Activated CD8-positive, alpha-beta memory T cell treated with anti-CD3 and anti-CD28 coated beads, Interleukin-2, amount 50 U/mL, for 24 hours (primary cell): ENCODE measurements at regions not wholly inside any gene's neighbourhood (a gene's known extent, or its start where the extent isn't known, plus 50 kb on each side); places are given as distances from the start of the nearest gene placed in this dataset.

Experiments used
- DNase-seq: peaks from one replicate; pipeline ENCODE4 v3.0.0-alpha.2; 2020; ENCODE audit errors: extremely low read depth

DNA sequence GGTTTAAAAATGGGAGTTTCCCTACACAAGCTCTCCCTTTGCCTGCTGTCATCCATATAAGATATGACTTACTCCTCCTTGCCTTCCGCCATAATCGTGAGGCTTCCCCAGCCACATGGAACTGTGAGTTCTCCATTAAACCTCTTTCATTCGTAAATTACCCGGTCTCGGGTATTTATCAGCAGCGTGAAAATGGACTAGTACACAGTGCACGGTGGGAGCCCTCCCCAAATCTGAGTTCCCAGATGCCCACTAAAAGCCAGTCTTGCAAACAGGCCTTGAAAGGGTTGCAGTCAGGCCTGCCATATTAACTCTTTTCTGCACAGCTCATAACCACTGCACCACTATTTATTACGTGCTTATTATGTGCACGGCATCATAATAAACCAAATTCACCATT is 400.9 kb downstream of the PRDM2 start:
- no peak for DNase-seq

DNA sequence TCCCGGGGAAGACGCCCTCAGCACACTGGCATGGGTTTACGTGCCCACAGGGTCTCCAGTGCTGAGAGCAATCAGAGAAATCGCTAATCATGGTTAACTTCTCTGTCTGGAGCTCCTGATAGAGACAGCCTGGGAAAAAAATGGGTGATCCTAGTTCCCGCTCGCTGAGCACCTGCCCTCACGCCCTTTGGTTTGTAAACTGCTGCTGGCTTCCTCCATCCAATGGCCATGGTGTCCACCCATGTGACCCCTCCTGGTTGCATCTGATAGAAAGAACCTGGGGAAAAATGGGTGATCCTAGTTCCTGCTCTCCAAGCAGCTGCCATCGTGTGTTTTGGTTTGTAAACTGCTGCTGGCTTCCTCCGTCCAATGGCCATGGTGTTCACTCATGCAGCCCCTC is 402.2 kb downstream of the PRDM2 start:
- no peak for DNase-seq

DNA sequence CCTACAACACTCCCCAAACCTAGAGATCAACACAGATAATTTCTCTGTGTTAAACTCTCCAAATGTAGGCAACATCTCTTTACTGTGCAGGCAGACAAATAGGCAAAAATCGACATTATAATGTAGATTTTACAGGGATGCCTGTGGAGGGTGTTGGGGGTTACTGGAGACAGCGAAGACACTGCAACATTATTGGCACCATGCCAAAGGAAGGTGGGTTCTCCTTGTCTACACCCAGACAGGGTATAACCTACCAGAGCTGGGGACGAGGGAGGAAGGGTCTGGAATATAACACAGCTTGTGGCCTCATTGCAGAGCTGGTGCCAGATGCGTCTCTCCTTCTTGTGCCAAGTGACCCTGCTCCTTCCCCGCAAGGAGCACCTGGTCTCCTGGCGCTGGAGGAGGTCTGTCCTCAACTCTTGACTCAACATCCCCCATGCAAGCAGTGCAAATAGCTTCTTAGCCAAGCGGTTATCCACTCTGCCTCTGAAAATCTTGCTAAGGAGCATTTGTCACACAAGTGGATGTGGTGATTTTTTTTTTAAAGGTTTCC is 404.0 kb downstream of the PRDM2 start:
- no peak for DNase-seq

DNA sequence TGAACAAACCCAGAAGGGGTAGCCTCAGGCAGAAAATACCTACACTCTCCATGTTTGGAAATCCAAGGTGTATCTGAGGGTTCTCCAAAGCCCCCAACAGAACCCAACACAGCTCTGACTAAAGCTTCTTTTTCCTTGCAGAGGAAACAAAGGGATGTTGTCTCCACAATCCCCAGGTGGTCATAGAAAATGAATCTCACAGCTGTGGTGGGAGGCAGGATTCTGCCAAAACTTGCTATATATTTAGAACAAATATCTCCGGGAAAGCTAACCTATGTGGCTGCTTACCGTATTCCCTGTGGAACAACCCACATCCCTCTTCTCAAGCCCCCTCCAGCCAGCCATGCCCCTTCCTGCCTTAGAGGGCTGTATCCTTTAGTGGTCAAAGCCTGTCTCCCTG is 406.1 kb downstream of the PRDM2 start:
- DNase-seq = no peak

DNA sequence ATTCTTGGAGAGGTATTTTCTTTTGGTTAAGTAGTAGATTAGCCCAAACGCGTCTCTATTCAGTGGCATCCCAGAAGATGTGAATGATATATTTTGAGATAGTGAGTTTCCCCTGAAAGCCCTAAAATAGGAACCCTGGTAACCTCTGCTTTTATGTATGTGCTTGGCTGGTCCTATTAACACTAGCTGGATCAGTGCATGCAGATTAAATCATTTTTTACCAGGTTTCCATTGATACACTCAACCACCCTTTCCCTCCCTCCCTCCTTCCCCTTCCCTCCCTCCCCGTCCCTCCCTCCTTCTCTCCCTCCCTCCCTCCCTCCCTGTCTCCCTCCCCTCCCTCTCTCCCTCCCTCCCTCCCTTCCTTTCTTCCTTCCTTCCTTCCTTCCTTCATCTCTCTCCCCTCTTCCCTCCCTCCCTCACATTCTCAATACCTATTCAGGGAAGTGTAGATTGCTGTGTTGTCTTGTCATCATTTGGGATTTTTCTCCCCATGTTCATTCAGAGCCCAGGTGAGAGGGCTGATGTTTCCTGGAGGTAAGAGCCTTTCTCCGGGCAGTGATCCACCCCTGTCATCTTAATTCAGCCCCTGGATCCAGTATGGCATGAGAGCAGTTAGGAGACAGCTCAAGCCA is 406.8 kb downstream of the PRDM2 start:
- DNase-seq = no peak

DNA sequence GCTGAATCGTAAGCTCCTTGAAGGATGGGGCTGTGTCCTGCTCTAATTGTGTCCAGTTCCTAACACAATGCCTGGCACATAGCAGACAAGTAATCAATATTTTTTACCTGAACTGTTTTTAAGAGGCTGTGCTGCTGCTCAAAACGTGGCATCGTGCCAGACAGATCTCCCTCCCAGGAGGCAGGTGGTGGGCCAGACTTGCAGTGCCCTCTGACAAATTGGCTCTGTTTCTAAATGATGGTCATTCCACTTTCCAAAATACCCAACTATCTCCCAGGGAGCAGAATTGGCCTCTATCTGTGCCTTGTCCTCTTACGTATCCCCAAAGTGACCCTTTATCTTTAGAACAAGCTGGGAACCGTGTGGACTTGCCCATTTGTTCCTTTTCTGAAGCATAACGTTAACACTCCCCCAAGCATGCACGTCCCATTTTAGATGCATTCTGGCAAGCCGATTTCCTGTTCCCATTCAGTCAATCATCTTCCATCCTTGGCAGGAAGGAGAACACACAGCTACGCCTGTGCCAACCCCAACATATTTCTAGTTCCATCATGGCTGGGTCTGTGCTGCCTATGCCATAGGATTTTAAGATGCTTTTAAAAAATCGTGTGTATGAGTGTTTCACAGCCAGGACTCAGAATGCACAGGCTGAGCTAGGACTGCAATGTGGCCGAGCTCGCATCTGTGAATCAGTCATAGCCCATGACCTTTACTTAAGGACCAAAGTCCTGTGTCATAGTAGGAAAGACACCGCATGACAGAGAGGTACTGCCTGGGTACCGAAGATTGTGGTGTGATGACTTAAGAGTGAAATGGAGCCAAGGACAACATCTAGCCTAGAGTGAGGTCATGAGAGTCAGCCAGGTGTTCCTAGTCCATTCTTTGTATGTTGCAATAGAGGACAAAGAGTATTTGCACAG is 408.6 kb downstream of the PRDM2 start:
- no peak for DNase-seq

DNA sequence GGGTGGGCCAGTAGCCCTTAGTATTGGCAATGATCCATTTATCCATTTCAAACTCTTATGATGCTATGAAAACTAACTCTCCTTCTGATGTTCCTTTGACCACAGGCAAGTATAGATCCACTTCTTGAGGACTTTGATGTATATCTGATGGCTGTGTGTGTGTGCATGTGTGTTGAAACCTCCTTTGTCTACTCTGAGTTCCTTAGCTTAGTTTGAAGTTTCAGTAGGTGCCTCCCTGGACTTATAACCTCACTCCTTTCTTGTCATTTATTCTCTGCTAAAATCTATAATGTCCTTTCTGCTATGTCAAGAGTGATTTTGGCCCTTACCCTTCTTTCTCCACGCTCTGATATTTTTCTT is 409.3 kb downstream of the PRDM2 start:
- no peak for DNase-seq

DNA sequence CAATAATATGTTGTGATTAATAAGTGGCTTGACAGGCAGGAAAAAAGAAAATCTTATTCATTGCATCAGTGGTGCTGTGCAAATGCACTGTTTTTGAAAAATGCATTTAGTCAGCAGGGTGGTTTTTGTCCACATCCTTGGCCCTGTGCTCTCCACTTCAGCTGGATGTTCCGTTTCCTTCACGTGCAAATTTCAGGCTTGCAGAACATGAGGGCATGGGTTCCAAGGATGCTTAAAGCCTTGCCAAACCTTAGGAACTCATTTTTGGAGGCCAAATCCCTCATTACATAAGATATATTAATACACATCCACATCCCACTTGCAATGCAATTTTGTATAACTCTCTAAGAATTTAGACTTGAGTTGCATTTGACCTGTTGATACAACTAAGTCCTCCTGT is 410.1 kb downstream of the PRDM2 start:
- DNase-seq = no peak

DNA sequence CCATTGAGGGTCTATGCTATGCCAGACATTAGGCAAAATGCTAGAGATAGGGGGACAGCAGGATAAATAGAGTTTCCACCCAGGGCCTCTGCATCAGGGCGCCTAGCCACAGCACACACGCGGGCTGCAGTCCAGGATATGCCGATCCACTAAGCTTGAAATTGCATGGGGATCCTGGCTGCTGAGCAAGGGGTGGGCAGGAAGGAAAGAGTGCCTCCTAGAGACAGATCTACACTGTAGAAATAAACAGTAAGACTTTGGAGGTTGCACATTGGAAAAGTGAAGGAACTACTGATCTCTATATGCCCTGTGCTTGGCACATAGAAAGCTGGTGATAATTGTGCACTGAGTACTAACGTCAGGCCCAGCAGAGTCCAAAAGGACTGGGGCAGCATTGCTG is 411.1 kb downstream of the PRDM2 start:
- DNase-seq = no peak

DNA sequence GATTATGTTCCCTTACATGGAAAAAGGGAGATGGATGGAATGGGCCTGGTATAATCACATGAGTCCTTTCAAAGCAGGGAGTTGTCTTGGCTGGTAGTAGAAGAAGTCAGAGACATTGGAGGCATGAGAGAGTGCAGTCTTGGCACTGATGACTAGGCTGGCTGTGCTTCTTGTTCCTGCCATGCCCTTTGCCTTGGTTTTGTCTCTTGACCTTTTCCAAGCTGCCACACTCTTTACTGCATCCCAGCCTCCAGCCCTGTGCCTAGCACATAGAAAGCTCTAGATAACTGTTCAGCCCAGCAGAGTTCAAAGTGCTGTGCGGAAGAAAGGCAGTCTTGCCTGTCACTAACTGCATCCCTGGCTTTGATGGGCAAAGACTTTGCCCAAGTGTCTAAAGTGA is 412.6 kb downstream of the PRDM2 start:
- DNase-seq = no peak

DNA sequence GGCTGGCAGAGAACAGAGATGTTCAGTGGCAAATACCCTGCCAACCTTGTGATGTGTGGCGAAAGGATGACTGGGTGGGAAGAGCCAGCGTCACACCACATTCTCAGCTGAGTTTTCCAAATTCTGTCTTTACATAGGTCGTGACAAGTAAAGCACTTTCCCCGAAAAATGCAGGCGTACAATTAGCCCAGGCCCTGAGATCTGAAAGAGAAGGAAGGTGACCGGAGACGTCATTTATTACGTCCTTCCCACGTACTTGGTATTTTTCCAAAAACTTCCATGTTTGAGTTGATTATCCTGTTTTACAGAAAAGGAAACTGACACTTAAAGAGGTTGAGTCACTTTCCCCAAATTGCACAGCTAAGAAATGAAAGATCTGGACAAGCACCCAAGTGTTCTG is 413.3 kb downstream of the PRDM2 start:
- no peak for DNase-seq

DNA sequence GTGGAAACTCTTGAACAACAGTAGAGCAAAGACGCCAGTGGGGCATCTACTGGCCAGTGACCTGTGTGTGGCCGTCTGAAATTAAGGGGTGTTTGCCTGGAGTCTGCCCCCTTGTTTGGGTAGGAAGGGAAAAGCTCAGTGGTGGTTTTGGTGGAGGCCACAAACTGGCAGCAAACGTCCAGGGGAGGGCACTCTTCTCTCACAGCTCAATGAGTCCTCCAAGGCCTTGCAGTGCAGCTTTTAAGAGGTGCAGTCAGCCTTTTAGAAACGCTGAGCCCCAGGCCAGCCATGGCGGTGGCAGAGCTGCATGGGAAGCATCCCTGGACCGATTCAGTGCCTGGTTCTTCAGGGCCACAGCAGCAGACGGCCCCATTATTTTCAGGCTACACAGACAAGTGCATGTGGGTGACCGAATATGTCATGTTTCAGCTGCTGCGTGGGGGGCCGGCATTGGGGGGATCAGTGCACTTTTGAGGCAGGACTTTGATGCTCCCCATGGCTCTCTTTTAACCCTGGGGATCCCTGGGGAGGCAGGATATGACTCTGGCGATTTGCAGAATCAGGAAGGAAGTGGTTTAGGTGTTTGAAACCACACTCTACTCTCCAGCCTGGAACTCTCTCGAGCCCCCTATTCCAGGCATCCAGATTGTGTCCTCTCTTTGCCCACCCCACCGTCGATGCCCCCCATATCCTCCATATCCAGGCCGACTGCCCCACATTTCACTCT is 414.0 kb downstream of the PRDM2 start:
- DNase-seq = no peak

DNA sequence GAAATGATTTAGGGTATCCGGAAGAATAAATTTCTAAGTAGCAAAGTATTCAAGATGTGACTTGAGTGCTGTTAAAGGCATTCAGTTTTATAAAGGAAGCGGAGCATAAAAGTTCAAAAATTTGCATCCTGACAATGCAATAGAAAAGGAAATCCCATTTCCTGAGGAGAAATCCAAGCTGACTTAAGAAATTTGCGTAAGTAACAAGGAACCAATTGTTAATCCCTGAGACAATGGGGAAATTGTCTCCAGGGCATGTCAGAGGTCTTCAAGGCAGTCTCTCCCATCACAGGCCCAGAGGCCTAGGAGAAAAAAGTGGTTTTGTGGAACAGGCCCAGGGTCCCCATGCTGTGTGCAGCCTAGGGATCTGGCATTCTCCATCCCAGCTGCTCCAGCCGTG is 416.0 kb downstream of the PRDM2 start:
- no peak for DNase-seq

DNA sequence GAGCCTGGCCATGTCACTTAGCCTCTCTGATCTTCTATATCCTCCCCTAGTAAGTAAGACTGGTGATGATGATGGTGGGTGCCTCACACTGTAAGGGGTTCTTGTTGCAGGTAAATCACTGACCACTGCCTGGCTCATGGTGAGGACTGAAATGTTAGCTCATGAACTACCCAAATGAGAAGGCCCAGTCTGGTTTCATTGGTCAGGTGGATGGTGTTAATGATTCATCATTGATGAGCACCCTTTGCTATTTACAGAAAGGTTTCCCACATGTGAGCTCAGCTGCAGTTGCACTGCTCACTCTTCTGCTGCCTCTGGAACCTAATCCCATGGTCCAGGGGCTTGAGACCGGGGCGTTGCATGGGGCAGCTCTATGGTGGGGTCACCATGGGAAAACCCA is 417.7 kb downstream of the PRDM2 start:
- DNase-seq = no peak

DNA sequence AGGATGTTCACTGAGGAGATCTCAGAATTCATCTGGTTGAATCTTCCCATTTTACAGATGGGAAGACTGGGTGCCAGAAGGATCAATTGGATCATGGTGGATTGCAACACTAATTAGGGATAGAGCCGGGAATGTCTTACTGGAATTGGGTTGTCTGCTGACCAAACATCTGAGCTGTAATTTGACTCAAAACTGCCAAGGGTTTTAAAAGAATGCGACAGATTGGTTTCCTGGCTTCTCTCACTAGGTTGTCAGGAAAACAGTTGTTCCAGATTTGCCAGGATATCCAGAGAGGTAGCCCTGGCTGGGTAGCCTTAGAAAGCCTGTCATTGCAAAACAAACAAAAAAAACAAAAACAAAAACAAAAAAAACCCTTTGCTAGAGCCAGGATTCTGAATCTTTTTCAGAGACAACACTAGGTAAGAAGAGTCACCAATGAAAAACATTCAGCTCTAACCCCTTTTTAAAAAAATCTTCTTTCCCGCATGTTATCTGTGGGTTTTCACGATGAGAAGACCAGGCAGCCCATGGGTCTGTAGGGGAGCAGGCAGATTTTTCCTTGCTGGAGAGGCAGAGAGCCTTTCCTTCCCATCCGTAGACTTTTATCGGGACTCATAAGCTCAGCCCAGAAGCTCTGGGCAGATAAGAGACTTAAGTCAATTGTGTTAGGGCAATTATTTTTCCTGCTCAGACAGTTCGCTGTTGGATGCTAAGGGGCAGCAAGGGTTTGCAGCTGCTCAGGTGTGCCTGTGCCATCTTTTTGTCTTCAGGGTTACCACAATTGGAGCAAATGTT is 418.9 kb downstream of the PRDM2 start:
- DNase-seq = no peak

DNA sequence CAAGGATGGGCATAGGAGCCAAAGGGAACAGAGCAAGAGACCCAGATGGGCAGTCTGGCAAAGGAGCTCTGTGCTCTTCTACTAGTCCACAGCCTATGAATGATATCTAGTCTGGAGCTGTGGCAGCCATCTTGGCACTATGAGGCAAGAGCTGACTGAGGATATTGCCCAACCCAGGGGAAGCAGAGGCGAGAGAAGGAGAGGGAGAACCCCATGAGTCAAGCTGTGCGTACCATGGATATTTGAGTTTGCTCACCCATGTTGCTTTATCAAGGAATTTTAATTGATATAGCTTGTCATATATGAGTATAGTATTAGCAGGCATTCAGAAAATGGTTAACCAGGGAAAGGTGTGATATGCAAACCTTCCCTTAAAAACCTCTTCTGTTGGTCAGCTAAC is 420.9 kb downstream of the PRDM2 start:
- no peak for DNase-seq

DNA sequence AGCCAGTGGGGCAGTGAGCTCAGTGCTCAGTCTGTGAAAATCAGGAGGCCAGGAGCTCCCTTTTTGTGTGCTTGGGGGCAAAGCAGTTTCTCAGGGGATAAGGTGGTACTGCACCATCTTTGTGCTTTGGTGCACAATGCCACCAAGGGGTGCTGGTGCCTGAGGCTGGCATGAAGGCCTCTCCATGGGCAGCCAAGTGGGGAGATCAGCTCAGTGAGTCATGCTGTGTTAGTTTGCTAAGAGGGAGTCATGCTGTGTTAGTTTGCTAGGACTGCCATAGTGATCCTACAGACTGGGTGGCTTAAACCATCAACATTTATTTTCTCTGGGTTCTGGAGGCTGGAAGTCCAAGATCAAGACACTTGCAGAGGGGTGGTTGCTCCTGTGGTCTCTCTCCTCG is 428.1 kb downstream of the PRDM2 start:
- DNase-seq = no peak

DNA sequence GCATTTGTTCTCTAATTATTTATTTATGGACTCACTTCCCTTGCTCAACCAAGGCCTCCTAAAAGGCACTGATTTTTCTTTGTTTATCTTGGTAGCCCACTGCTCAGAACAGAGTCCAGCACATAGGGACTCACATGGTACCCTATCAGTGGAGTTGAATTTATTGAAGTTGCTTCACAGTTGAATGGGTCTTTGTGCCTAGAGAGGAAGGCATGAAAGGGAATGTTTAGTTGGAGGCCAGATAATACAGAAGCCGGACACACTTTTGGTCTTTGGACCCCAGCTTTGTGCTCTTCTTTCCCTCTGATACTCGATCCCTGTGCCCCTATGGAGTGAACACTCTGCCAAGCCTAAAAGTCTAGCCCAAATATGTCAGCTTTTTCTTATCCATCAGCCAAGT is 429.0 kb downstream of the PRDM2 start:
- DNase-seq = no peak

DNA sequence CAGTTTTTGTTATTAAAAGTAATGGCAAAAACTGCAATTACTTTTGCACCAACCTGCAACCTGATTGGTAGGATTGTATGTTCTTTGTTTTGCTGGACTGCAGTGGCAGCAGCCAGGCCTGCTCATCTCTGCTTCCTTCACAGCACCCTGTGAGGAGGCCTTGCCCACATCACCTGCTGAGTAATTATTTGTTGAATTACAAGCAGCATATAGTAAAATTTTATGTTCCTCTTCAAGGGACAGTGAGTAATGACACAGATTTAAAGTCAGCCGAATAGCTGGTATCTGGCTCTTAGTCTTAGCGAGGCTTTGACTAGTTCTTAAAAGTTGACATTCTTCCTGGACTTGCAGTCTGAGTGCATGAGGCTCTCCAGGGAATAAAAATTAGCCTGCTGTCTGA is 435.1 kb downstream of the PRDM2 start:
- no peak for DNase-seq

DNA sequence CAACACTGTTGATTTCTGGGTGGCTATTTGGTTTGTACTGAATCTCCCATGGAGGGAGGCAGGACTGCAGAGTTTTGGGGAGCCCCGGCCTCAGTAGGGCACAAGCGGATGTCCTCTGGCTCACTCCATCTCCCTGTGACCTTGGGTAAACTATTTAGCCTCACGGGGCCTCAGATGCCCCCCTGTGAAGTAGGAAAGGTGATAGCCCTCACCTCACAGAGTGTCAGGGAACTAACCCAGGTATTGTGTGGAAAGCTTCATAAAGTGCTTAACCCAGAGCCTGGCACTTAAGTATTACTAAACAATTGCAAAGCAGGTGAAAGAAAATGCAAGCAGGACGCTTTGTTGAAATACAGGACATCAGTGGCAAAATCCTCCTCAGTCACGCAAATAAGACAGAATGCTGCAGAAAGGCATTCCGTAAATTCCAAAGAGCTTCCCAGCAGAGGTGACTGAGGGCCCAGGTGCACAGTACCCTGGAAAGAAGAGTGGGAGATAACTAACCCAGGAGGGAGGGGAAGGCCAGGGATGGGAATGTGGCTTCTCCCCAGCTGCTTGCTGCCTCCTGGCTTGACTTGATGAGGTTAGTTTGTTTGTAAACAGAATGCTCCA is 436.3 kb downstream of the PRDM2 start:
- no peak for DNase-seq

DNA sequence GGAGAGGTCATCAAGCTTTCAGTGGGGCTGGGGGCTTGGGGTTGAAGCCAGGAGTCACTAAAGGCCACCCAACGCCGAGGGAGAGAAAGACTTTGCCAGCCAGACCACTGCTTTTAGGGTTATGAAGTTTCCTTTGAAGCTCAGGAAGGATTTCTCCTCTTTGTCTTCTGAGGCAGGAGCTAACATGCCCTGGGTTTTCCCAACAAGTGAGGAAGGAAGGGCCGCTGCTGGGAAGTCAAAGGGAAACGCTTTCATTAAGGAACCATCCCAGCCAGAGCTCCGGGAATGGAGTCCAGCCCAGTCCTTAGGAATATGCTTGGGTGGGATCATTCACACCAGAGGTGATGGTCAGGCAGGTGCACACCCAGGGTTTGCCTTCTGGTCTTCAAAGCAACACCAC is 436.9 kb downstream of the PRDM2 start:
- DNase-seq = no peak
